ENCODE measurements at regions not wholly inside any gene's neighbourhood (a gene's known extent, or its start where the extent isn't known, plus 50 kb on each side); places are given as distances from the start of the nearest gene placed in this dataset.

- TF ChIP-seq CTCF (IDR thresholded peaks at IDR 0.05; ENCODE audit: poor library complexity, severe bottlenecking) (no peak), POLR2AphosphoS5 (IDR thresholded peaks at IDR 0.05) (no peak), REST (IDR thresholded peaks at IDR 0.05; ENCODE audit: borderline replicate concordance) (no peak), EP300 (conservative IDR thresholded peaks at IDR 0.05; ENCODE audit: poor library complexity, severe bottlenecking) (no peak), TAF1 (IDR thresholded peaks at IDR 0.05; ENCODE audit: low read depth) (no peak), EZH2 (IDR thresholded peaks at IDR 0.05; ENCODE audit: borderline replicate concordance, insufficient read depth, low read length, poor library complexity, severe bottlenecking) (no peak), MXI1 (conservative IDR thresholded peaks at IDR 0.05; ENCODE audit: poor library complexity, severe bottlenecking) (no peak), SMC3 (conservative IDR thresholded peaks at IDR 0.05; ENCODE audit: poor library complexity) (no peak)
Observed at GRCh38 chr4:42751587-42751986, 94.7 kb upstream of the ATP8A1 start.
